ENCODE measurements at regions not wholly inside any gene's neighbourhood (a gene's known extent, or its start where the extent isn't known, plus 50 kb on each side); places are given as distances from the start of the nearest gene placed in this dataset.

- TF ChIP-seq POLR2A (IDR thresholded peaks at IDR 0.05) (no peak), POLR2AphosphoS5 (IDR thresholded peaks at IDR 0.05) (no peak), CTCF (IDR thresholded peaks at IDR 0.05 in 8 of 11, conservative IDR thresholded peaks at IDR 0.05 in 3 of 11) (no peak)
- no peak for DNase-seq
- H3K4me1 ChIP-seq: no peaks in the 10 kb centered on the region
- H3K4me3 ChIP-seq: no peak overlapping the region
- H3K27me3 ChIP-seq (replicated peaks in 1 of 7): no peaks in the 10 kb centered on the region
- WGBS, 5 donors: 77 to 94% (median 92%) methylated on average over 5 of the region's 5 CpGs
- intact Hi-C loops (cut with DNase I; ENCODE audit: low total_unique reads): no loop called here
- no peak overlapping the region for H3K27ac ChIP-seq
- H3K36me3 ChIP-seq: no peaks in the 10 kb centered on the region
- no peaks in the 10 kb centered on the region for H3K9me3 ChIP-seq
These were observed 273.1 kb downstream of the PCNX1 start for GRCh38 chr14:71180397-71180796.

- Histone ChIP-seq H3K4me1 (no peaks in the 10 kb centered on the region), H3K4me3 (no peak overlapping the region), H3K9me3 (no peaks in the 10 kb centered on the region), H3K27ac (no peak overlapping the region), H3K27me3 (replicated peaks in 1 of 7) (no peaks in the 10 kb centered on the region), H3K36me3 (no peaks in the 10 kb centered on the region)
- intact Hi-C loops (cut with DNase I; ENCODE audit: low total_unique reads): no loop called here
- no peak for DNase-seq
- WGBS, 5 donors: 84 to 91% (median 87%) methylated on average over 23 of the region's 23 CpGs
- no peak for TF ChIP-seq POLR2AphosphoS5 (IDR thresholded peaks at IDR 0.05)
- TF ChIP-seq CTCF (IDR thresholded peaks at IDR 0.05 in 8 of 11, conservative IDR thresholded peaks at IDR 0.05 in 3 of 11): no peak
- TF ChIP-seq POLR2A (IDR thresholded peaks at IDR 0.05): no peak
These were observed 274.1 kb downstream of the PCNX1 start for GRCh38 chr14:71181215-71182003.

GRCh38 chr14:71183876-71184689, 276.8 kb downstream of the PCNX1 start:
- DNase-seq: no peak

More at GRCh38 chr14:71183876-71184689, 276.8 kb downstream of the PCNX1 start:
- no peak for TF ChIP-seq CTCF (IDR thresholded peaks at IDR 0.05 in 8 of 11, conservative IDR thresholded peaks at IDR 0.05 in 3 of 11)
- TF ChIP-seq POLR2AphosphoS5 (IDR thresholded peaks at IDR 0.05): no peak
- TF ChIP-seq POLR2A (IDR thresholded peaks at IDR 0.05): no peak
- peaks cover 0 to 3% (median 0%) of the 10 kb centered on the region in 8 donors for H3K9me3 ChIP-seq
- WGBS, 5 donors: 73 to 80% (median 76%) methylated on average over 7 of the region's 7 CpGs
- no peaks in the 10 kb centered on the region for H3K27me3 ChIP-seq (replicated peaks in 1 of 7)
- H3K4me1 ChIP-seq: no peaks in the 10 kb centered on the region
- H3K27ac ChIP-seq: no peak overlapping the region
- no peaks in the 10 kb centered on the region for H3K36me3 ChIP-seq
- H3K4me3 ChIP-seq: no peak overlapping the region
- intact Hi-C loops (cut with DNase I; ENCODE audit: low total_unique reads): no loop called here
